Superior temporal gyrus (tissue), 1 donor: ENCODE measurements at regions not wholly inside any gene's neighbourhood (a gene's known extent, or its start where the extent isn't known, plus 50 kb on each side); places are given as distances from the start of the nearest gene placed in this dataset.

ENCODE experiments used
- DNase-seq: peaks from one replicate; pipeline ENCODE4 v3.0.0-alpha.2; 2016; ENCODE audit errors: extremely low spot score

DNA sequence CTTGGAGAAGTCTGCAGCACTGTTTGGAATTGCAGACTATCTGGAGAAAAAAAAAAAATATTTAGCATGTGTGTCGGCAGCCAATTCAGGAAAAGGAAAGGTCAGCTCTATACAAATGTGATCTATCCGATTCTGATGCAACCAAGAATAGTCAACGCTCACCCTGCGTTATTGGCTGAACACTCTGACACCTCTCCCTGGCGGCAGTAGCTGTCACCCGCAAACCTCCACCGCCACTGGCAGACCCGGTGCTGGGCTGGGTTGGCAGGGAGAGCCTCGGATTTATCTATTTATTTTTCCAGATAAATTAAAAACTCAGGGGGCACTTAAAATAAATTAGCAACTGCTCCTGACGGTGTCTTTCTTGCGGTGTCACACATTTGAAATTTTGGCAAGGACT is 409.7 kb downstream of the VRK1 start:
- DNase-seq = no peak

DNA sequence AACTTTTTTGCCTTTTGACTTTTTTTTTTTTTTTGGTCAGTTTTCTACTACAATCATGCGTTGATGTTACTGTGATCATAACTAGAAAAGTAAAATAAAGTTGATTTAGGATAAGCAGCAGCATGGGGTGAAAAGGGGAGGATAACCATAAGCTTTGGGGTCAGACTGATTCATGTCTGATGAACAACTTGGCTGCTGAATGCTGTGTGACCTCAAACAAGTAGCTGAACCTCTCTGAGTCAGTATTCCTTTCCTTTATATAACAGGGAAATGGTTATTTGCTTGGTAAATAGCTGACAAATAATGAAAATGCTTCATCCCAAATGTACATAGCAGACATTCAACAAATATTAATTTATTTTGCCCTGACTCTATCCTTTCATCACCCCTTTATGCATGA is 413.0 kb downstream of the VRK1 start:
- no peak for DNase-seq

DNA sequence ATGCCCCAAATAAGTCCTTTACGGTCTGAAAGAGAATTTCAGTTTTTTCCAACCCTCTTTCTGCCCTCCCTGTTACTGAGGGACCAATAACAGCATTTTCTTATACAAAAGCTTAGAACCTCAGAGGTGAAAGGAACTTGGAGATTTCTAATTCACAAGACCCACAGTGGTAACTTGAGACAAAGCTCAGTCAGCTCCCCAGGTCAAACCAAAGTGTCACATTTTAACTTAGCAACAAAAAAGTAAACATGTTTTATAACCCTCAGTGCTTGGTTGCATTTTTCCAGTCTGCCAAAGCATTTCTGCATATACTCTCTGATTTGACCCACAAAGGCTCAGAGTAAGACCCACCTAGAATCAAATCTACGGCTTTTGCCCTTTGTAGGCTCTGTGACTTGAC is 415.2 kb downstream of the VRK1 start:
- no peak for DNase-seq

DNA sequence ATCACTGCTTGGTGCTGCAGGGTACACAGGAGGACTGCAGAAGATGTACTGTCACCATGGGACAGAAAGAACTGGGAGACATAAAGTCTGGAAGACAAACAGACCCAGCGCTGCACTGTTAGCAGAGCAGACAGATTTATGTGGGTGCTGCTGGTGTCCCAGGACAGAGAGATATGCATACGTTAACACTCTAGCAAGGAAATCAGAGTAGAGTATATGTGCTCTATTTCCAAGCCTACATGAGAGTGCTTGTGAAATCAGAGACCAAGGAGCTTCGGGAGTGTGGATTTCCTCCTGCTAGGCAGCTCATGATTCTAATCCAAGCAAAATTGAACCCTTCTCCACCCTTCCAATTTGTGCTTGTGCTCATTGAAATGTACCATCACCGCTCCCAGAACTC is 416.5 kb downstream of the VRK1 start:
- DNase-seq = no peak

DNA sequence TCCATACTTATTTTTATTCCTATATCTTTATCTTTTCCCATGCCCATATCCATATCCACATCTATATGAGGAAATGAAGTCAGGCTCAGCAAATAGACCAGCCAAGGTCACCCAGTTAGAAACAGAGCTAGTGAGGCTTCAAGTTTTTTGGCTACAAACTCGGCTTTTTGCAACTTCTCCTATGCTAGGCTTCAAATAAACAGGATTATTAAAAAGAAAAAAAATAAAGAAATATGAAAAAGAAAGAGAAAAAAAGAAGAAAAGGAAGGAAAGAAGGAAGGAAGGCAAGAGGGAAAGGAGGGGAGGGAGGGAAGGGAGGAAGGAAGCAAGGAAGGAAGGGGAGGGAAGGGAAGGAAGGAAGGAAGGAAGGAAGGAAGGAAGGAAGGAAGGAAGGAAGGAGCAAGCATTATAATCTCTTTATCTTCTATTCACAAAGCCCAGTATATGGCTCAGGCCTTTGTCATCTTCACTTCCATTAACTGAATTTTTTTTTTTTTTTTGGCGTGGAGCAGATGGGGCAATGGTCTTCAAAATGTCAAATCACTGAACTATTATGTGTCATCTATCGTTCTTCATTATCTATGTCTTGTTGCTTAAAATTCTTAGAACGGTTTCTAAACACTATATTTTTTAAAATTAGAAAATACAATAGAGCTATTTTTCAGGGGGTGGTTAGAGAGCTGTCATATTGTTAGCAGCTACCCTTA is 418.2 kb downstream of the VRK1 start:
- DNase-seq = no peak

DNA sequence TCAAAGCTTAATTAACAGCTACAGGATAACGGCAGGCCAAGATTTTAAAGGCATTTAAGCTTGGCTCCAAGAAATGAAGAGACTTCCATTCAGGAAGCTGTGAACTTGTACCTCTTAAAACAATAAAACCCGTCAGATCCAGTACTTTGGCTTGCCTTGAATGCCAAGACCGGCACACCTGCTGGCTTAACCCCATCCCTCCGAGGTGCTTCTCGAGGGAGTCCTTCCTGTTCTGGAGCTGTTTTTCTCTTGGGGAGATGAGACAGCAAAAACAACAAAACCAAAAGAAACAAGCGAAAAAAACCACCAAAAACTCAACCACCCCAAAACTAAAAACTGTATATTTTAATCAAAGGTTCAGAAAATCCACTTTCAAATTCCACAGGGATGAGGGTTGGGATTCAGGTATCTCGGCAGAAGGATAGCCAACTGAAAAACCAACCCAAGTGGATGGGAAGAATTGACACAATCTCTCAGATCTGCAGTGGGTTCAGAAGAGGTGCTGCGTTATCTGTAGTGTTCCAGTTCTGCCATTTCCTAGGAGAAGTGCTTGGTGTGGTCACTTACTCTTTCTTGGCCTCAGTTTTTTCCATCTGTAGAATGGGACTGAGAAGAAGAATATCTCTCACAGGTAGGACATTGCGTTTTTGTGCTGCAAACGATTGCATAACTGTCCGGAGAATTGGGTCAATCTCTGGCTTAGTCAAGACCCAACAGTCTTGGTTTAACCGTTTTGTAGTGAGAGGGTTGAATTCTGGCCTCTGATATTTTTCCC is 420.1 kb downstream of the VRK1 start:
- no peak for DNase-seq

DNA sequence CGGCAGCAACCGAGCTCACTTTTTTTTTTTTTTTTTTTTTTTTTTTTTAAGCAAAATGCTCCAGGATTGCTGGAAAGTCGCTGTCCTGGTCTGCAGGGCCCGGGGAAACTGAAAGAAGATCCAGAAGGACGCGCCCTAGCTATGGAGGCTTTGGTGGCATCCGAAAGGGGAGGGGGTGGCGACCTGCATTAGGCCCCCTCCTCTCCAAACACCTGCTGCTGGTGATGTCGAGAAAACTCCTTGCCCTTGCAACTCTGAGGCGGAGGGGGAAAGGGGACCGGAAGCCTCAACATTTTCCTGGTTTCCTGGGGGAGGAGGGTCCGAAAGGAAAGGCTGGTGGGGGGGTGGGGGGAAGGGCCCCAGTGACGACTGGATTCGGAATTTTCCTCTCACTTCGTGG is 421.1 kb downstream of the VRK1 start:
- no peak for DNase-seq

DNA sequence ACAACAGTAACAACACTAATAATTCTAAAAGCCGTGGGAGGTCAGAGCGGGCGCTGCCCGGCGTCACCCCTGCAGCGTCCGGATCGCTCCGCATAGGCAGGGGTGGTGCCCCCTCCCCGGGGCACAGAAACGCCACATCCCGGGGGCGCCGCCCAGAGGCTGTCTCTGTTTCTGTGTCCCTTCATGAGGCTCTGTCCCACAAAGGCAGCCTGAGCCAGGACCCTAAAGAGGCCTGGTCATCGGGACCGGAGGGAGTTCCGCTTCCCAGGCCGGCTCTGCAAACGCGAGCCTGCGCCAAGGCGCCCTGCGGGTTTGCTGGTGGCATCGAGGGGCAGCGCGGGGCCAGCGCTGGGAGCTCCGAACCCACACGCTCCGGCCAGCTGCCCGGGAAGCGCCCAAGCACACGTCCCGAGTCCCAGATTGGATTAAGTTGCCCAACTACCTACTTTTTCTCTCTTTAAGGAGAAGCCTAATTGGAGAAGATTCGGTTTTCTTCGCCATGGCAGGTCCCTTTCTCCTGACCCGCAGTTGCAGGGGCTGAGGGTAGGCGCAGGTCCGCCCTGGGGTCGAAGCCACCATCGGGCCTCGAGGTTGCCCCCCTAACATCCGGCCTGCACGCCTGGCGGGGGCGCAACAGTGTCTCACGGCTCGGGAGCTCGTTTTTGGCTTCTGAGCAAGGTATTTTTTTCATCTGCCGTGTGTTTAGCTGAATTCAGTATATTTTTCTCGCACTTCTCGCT is 421.7 kb downstream of the VRK1 start:
- DNase-seq = peak; percentile 12

DNA sequence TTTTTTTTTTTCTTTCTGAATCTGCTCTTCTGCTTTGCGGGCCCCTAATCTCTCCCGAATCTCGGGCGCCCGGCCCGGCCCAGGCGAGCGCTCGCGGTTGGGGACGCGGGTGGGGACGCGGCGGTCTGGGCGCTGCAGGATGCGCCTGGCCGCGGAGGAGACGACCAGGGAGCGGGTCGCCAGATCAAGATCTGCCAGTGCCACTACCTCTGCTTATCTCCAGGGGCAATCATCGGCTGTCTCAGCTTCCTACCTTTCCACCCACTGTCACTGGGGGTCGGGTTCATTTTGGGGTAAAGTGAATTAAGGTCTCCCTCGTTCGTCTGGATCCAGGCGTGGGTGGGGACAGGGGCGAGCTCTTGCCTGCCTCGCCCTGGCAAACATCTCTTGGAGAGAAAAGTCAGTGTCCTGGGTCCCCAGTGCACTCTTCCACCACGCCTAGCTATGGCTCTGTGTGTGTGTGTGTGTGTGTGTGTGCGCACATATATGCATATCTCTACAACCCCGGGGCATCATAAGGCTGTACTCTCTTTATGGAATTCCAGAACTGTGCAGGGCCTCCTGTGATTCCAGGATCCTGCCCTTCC is 422.3 kb downstream of the VRK1 start:
- no peak for DNase-seq

DNA sequence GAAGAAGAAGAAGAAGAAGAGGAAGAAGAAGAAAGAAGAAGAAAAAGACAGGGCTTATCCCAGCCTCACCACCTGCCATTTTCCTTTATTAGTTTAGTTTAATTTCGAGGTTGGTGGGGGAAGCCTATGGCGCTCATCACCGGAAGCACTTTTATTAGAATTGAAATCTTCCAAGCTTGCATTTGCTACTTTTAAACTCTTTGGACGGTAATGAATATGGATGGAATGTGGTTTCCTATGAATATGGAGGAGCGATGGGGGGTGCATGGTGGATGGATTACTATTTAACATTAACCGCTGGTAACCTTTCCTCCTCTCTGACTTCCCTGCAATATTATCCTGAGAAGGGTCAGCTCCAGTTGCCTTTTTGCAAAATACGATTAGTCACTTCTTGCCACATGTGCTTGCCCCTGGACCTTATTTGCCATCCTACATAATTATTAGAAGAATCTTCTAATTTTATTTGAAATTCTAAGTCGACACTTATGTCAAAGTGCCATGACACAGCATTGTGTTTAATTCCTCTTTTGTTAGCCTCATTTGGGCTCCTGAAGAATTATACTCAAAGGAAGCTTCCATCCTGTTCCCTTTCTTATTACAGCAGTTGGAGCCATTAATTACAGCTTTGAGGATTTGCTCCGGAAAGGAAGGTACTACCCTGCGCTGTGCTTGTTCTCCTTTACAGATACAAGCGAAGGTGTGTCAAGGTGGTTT is 424.5 kb downstream of the VRK1 start:
- DNase-seq = no peak

DNA sequence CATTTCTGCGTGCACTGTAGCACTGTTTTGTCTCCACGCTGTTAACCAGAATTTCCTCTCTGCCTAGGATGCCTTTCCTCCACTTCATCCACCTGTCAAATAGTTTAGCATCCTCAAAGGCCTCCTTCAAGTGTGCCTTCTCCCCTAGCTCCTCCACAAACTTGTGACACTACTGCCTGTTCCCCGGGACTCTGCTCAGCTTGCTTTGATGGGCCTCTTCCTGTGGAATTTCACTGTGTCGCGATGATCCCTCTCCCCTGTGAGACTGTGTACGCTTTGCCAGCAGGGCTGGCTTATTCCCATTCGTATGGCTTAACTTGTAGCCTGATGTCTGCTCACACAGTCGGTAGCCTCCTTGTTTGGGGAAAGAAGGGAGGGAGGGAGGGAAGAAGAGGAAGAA is 426.8 kb downstream of the VRK1 start:
- DNase-seq = no peak

DNA sequence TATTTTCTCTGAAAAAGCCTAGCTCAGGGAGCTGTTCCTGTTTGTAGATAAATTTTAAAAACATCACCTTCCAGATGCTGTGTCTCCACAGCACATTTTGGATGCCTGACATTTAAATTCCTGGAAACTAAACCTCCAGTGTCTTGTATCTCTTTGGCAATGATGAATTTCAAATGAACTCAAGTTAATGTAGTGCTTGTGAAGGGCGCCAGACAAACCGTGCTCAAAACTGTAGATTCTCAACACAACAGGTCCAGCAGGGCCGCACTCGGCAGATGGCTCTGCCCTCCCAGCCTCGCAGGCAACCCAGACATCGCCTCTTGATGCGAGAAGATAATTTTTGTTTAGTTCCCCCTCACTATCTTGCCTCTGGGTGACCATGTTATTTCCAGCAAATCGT is 432.9 kb downstream of the VRK1 start:
- no peak for DNase-seq

DNA sequence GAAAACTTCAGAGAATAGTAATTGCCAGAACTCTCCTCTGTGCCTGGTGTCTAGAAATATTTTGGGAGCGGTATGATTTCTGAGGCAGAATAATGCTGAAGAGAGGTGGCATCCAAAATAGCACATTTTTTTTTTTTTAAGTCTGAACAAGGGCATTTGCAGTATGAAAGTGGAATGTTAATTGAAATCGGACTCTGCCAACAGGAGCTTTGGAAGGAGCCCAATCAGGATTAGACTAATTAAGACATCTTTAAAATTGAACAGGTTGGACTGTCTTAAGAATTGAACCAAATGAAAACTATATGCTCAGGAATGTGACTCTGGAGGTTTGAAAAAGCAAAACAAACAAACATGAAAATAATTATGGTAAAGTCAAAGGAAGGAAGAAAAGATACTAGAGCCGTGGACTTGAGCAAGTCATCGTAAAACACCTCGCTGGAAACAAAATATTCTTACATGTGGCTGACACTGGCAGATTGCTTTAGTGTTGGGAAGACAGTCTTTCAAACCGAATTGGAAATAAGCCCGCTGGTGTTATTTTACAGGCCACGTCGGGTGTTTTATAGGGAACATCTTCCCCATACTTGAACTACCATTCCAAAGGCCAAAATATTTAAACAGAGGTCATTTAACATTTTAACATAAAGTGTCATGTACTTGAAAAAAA is 436.3 kb downstream of the VRK1 start:
- DNase-seq = no peak

DNA sequence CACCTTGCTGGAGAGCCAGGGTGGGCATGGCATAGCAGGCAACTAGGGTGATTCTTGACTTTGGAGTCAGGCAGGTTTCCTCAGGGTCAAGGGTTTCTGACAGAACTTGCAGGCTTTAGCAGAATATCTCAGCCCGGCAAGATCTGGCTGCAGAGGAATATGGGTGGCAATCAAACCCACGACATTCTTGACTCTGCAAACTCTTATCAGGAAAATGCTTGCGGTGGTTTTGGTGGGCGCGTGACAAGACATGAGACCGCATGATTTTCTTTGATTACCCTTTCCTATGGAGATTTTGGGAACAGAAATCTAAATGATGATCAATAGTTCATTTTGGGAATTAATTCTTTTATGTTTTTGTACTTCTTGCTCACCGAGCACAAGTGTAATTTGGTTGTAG is 449.5 kb downstream of the VRK1 start:
- DNase-seq = no peak

DNA sequence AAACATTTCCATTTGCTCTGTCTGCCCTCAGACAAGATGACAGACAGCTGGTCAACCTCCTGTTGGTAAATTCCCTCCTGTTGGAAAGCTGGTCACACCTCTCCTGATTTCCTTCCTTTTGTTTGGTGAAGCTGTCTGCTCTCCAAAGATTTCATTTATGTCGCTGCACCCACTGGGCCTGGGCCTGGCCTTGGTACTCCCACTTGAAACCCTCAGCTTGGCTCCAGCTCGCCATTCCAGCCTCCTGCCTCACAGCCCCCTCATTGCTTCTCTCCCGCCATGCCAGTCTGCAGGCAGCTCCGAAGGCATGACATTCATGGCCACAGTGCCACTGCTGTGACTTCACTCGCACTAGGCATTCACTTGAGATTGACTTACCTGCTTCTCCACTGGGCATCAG is 451.8 kb downstream of the VRK1 start:
- DNase-seq = no peak

DNA sequence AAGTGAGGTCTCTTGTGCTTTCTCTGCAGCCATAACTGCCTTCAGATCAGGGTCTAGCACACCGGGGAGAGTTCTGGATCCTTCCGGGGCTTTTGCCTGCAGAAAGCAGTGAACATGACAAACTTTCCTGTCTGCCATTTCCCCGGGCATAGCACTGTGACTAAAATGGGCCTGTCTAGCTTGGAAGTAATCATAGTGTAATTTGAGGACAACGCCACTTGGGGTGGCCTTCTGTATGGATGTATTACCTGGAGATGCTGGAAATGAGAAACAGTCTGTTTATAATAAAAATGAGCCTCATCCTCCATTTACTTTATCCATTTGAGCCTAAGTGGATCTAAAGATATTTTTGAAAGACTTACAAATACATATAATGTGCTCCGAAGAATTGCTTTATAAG is 453.7 kb downstream of the VRK1 start:
- DNase-seq = no peak

DNA sequence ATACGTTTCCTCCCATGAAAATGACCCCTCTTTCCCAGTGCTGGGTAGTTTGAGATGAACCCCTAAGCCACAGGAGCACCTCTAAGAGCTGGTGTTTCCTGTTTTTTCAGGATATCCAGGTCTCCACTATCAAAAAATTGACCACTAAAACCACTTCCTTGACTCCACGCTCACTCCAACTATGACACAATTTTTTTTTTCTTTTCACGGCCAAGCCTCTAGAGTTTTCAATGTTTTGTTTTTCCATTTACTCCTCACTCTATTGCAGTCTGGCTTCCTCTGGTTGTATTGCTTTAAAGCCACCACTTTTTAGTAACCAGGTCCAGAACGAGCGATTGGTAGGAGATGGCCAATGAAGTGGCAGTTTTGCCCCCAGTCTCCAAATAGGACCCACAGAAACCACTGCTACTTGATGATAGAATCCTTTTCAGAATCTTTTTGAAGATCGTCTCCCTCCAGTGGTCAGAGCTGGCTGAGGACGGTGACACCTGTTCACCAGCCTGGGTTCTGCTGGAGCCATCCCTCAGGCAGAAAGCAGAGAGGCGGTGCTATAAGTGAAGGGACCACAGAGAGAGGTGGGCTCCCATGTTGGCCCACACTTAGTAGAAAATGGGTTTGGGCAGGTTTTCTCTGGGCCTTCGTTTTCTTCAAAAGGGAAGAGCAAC is 454.4 kb downstream of the VRK1 start:
- DNase-seq = no peak

DNA sequence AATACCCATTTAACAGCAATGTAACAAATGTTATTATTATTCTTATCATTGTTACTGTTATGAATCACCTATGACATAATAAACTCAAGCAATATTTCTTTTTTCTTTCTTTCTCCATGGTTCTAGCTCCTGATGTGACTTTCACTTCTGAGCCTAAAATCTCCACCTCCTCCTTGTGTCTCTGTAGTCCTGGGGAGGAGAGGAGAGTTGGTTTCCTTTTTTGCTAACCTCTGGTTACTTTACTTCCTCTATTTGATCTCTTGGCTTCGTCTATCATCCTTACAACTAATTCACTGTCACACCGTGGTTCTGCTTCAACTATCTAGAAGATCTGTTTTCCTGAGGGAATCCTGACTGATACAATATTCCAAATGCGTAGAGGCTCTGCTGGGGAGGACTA is 456.6 kb downstream of the VRK1 start:
- no peak for DNase-seq

DNA sequence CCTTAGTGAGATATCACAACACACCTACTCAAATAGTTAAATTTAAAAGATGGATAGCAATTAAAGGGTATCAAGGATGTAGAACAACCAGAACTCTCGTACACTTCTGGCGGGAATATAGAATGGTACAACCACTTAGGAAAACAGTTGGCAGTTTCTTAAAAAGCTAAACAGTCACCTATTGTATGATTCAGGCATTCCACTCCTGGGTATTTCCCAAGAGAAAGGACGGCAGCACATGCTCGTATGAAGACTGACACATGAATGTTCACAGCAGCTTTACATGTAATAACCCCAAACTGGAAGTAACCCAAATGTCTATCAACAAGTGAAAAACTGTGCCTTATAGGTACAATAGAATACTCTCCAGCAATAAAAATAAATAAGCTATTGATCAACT is 465.2 kb downstream of the VRK1 start:
- DNase-seq = no peak

DNA sequence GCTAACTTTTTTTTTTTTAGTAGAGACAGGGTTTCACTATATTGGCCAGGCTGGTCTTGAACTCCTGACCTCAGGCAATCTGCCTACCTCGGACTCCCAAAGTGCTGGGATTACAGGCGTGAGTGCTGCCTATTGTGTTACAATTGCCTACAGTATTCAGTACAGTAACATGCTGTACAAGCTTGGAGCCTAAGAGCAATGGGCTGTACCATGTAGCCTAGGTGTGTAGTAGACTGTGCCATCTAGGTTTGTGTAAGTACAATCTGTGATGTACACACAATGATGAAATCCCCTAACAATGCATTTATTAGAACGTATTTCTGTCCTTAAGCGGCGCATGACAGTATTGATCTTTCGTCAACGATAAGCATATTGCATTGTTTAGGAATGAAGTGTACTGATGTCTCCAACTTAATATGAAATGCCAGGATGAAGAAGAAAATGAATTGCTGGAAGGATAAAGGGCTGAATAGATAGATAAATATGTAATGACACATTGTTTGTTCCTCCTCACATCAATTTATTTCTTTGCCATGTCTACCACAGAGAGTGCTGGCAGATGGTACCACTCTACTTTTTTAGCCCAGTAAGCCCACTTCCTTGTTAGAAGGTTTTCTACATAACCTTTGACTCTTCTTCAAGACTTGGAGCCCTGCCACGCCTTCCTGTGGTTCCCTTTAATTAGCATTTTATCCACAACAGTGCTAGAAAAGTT is 467.5 kb downstream of the VRK1 start:
- no peak for DNase-seq
